ENCODE measurements at regions not wholly inside any gene's neighbourhood (a gene's known extent, or its start where the extent isn't known, plus 50 kb on each side); places are given as distances from the start of the nearest gene placed in this dataset.

GRCh38 chr2:239816576-239817467 is 208.3 kb downstream of the NDUFA10 start:
- Mint-ChIP-seq H3K27ac (ENCODE audit: unreplicated experiment) (no peak overlapping the region), H3K36me3 (ENCODE audit: low read depth) (no peaks in the 10 kb centered on the region), H3K27me3 (ENCODE audit: low read depth) (peaks cover 11% of the 10 kb centered on the region), H3K4me3 (ENCODE audit: unreplicated experiment) (no peak overlapping the region), H3K4me1 (ENCODE audit: low read depth) (no peaks in the 10 kb centered on the region), H3K9me3 (ENCODE audit: low read depth) (no peaks in the 10 kb centered on the region)
- DNase-seq (ENCODE audit: low spot score) = no peak
- TF ChIP-seq CTCF (IDR thresholded peaks at IDR 0.05) = no peak

- no peak for DNase-seq (ENCODE audit: low spot score)
- no peaks in the 10 kb centered on the region for H3K4me1 Mint-ChIP-seq (ENCODE audit: low read depth)
- H3K27ac Mint-ChIP-seq (ENCODE audit: unreplicated experiment) = no peak overlapping the region
- peaks cover 4% of the 10 kb centered on the region for H3K27me3 Mint-ChIP-seq (ENCODE audit: low read depth)
- no peak overlapping the region for H3K4me3 Mint-ChIP-seq (ENCODE audit: unreplicated experiment)
- H3K36me3 Mint-ChIP-seq (ENCODE audit: low read depth) = no peaks in the 10 kb centered on the region
- TF ChIP-seq CTCF (IDR thresholded peaks at IDR 0.05) = no peak
- no peaks in the 10 kb centered on the region for H3K9me3 Mint-ChIP-seq (ENCODE audit: low read depth)
Measured at GRCh38 chr2:239815671-239816070, 209.5 kb downstream of the NDUFA10 start.

DNA sequence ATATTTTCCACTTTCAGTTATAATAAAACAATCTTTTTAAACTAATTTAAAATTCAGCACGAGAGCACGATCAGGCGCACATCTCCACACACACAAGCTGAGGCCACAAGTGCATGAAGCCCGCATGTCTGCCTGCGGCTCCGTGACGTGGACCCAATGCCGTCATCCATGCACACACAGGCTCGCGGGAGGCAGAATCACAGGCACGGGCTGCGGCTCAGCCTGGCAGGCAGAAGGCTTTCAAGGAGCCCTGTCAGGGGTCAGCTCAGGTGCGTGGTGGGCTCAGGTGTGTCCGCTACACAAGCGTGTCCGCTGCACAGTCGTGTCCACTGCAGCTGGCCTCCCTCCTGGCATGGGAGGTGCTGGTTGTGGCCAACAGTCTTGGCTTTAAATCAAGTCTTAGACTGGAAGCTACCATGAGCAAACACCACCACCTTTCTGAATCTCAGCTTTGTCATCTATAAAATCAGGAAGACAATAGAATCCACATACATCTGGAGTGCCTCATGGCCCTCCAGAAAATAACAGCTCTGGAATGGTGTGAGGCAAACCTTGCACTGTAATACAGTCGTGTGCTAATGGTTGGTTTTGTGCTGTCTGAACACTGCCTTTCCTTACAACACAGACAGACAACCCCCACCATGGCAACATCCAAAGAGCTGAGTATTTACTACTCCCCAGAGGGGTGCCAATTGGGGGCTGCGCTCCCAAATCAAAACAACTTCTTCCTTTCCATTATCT is 210.1 kb downstream of the NDUFA10 start:
- TF ChIP-seq CTCF (IDR thresholded peaks at IDR 0.05) = no peak
- H3K36me3 Mint-ChIP-seq (ENCODE audit: low read depth) = no peaks in the 10 kb centered on the region
- peak overlapping the region; percentile 2 for H3K27ac Mint-ChIP-seq (ENCODE audit: unreplicated experiment)
- no peak overlapping the region for H3K4me3 Mint-ChIP-seq (ENCODE audit: unreplicated experiment)
- H3K27me3 Mint-ChIP-seq (ENCODE audit: low read depth) = no peaks in the 10 kb centered on the region
- H3K4me1 Mint-ChIP-seq (ENCODE audit: low read depth) = no peaks in the 10 kb centered on the region
- H3K9me3 Mint-ChIP-seq (ENCODE audit: low read depth) = no peaks in the 10 kb centered on the region
- peak; percentile 73 for DNase-seq (ENCODE audit: low spot score)

GRCh38 chr2:239814116-239814860 is 210.9 kb downstream of the NDUFA10 start:
- Mint-ChIP-seq H3K9me3 (ENCODE audit: low read depth) (no peaks in the 10 kb centered on the region), H3K36me3 (ENCODE audit: low read depth) (no peaks in the 10 kb centered on the region), H3K4me1 (ENCODE audit: low read depth) (no peaks in the 10 kb centered on the region), H3K27ac (ENCODE audit: unreplicated experiment) (no peak overlapping the region), H3K4me3 (ENCODE audit: unreplicated experiment) (no peak overlapping the region), H3K27me3 (ENCODE audit: low read depth) (peaks cover 3% of the 10 kb centered on the region)
- no peak for TF ChIP-seq CTCF (IDR thresholded peaks at IDR 0.05)
- peak; percentile 53 for DNase-seq (ENCODE audit: low spot score)

Measured in chondrocyte (in vitro differentiated cells).